ENCODE measurements at regions not wholly inside any gene's neighbourhood (a gene's known extent, or its start where the extent isn't known, plus 50 kb on each side); places are given as distances from the start of the nearest gene placed in this dataset.

DNA sequence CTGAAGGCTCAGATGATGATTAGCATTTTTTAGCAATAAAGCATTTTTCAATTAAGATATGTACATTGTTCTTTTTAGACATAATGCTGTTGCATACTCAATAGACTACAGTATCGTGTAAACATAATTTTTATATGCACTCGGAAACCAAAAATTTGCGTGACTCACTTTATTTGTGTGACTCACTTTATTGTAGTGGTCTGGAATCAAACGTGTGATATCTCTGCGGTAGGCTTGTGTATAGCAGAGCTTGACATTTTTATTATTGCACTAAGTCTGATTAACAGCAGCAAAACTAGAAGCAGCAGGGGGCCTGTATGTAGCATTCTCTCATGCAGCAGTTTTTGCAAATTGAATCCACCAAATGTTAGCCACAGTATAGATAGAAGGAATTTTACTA is 119.1 kb upstream of the PRDX4 start:
- Histone ChIP-seq H4K91ac (replicated peaks; ENCODE audit: insufficient read length, low read length) (no peak overlapping the region), H3K4me3 (ENCODE audit: extremely low read depth in 1 of 4, insufficient read depth in 2 of 4, low read depth in 3 of 4, low read length in 4 of 4) (no peak overlapping the region), H3K56ac (replicated peaks; ENCODE audit: insufficient read length, low read depth, low read length) (no peak overlapping the region), H3K18ac (ENCODE audit: extremely low read depth, low read length) (no peak overlapping the region), H2BK12ac (ENCODE audit: low read depth, low read length) (no peak overlapping the region), H3K14ac (ENCODE audit: insufficient read length) (no peak overlapping the region), H3K36me3 (ENCODE audit: control insufficient read depth in 2 of 4, insufficient read depth in 4 of 4, low read length in 3 of 4) (no peaks in the 10 kb centered on the region), H2BK120ac (replicated peaks; ENCODE audit: low read depth, low read length) (no peak overlapping the region), H2BK5ac (ENCODE audit: low read depth, low read length) (no peak overlapping the region), H3K23ac (ENCODE audit: insufficient read length) (no peak overlapping the region), H3K4me1 (replicated peaks in 1 of 4; ENCODE audit: control insufficient read depth in 3 of 4, insufficient read depth in 4 of 4, low read length in 3 of 4) (no peaks in the 10 kb centered on the region), H2AFZ (ENCODE audit: low read length) (no peak overlapping the region), H3K4ac (replicated peaks; ENCODE audit: insufficient read length, low read depth, low read length) (no peak overlapping the region), H3K27me3 (replicated peaks in 1 of 4; ENCODE audit: control insufficient read depth in 3 of 4, extremely low read depth in 1 of 4, insufficient read depth in 3 of 4, low read length in 3 of 4) (no peaks in the 10 kb centered on the region), H3K27ac (ENCODE audit: low read depth, low read length) (no peak overlapping the region), H3K79me1 (ENCODE audit: low read depth, low read length) (no peaks in the 10 kb centered on the region), H2AK5ac (ENCODE audit: low read depth, low read length) (no peak overlapping the region), H3K9ac (replicated peaks in 1 of 4; ENCODE audit: extremely low read depth in 1 of 4, low read depth in 3 of 4, low read length in 3 of 4) (no peak overlapping the region), H4K20me1 (replicated peaks in 1 of 2; ENCODE audit: control insufficient read depth in 1 of 2, insufficient read depth in 2 of 2, low read length in 2 of 2) (no peaks in the 10 kb centered on the region), H3K4me2 (ENCODE audit: insufficient read depth in 1 of 2, low read depth in 2 of 2, low read length in 2 of 2) (no peak overlapping the region), H2BK15ac (ENCODE audit: low read length) (no peak overlapping the region), H4K8ac (ENCODE audit: extremely low read depth, insufficient read depth, low read length) (no peak overlapping the region), H3K9me3 (ENCODE audit: insufficient read depth in 2 of 2, low read depth in 1 of 2, low read length in 1 of 2) (no peaks in the 10 kb centered on the region), H3K23me2 (ENCODE audit: low read depth, low read length) (no peaks in the 10 kb centered on the region), H4K5ac (ENCODE audit: insufficient read length, low read depth, low read length) (no peak overlapping the region), H2BK20ac (ENCODE audit: low read length) (no peak overlapping the region), H3K79me2 (ENCODE audit: control insufficient read depth in 1 of 2, insufficient read depth in 2 of 2, low read length in 2 of 2) (no peaks in the 10 kb centered on the region)
- FAIRE-seq (no peak), DNase-seq (ENCODE audit: low read depth in 1 of 2, low spot score in 2 of 2) (no peak)
- ChIA-PET POLR2A (ENCODE audit: partially characterized antibody) (no interaction called here), CTCF (ENCODE audit: partially characterized antibody) (no interaction called here)
- WGBS, 2 experiments (ENCODE audit: extremely low coverage in 1 of 2, insufficient coverage in 1 of 2, insufficient read length in 1 of 2, insufficient replicate concordance in 2 of 2, low coverage in 1 of 2, low lambda C conversion rate in 2 of 2, missing lambda C conversion rate in 1 of 2) = 96% methylated on average over 5 of the region's 5 CpGs; no CpG with 5 or more reads in 1 of the 2 experiments
- TF ChIP-seq NRF1 (IDR thresholded peaks at IDR 0.05; ENCODE audit: low read depth, low read length) = no peak
- no peak for TF ChIP-seq BACH1 (IDR thresholded peaks at IDR 0.05; ENCODE audit: low read length)
- no peak for TF ChIP-seq FOSL1 (IDR thresholded peaks at IDR 0.05; ENCODE audit: insufficient read depth, low read depth, low read length)
